HG02973 (cell line): ENCODE measurements at regions not wholly inside any gene's neighbourhood (a gene's known extent, or its start where the extent isn't known, plus 50 kb on each side); places are given as distances from the start of the nearest gene placed in this dataset.

Experiments
- ATAC-seq: cut with Tn5 transposase; IDR thresholded peaks from one replicate; pipeline ENCODE4 v1.9.1; 2021; ENCODE audit warnings: moderate library complexity; ENCODE audit not compliant: unreplicated experiment

- no peak for ATAC-seq
Observed at GRCh38 chr11:28726432-28726831, 618.2 kb downstream of the METTL15 start.

GRCh38 chr11:28715726-28716125 is 607.5 kb downstream of the METTL15 start:
- ATAC-seq: no peak

DNA sequence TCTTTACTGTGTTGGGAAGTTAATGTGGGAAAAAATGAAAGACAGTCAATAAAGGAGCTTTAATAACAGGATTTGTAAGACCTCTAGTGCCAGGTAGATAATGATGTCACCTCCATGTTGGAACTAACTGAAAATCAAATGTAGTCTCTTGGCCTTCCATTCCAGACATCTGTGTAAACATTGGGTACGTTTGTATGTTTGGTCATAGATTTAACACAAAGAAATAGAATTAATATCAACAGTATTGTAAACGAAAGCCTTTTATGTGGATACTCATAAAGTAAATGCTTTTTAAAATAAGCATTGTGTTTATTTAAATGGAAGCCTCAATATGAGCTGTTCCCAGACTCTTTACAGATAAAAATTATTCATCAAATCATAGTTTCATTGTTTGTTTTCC is 605.7 kb downstream of the METTL15 start:
- ATAC-seq: no peak

GRCh38 chr11:28708075-28708474 is 599.9 kb downstream of the METTL15 start:
- ATAC-seq: no peak

DNA sequence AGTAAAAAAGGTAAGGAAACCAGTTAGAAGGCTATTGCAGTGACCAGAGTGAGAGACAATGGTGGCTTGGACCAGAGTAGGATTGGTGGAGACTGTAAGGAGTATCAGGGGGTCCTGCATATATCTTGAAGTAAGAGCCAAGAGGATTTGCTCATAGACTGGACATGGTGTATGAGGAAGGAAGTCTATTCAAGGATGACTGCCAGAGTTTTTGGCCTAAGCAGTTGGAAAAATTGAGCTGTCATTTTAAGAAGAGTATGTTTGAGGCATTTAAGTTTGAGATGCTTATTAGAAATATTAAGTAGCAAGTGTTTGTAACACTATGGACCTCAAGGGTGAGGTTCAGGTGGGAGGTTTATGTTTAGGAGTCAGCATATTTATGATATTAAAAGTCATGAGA is 596.6 kb downstream of the METTL15 start:
- no peak for ATAC-seq

GRCh38 chr11:28703371-28703770 is 595.2 kb downstream of the METTL15 start:
- ATAC-seq: no peak

DNA sequence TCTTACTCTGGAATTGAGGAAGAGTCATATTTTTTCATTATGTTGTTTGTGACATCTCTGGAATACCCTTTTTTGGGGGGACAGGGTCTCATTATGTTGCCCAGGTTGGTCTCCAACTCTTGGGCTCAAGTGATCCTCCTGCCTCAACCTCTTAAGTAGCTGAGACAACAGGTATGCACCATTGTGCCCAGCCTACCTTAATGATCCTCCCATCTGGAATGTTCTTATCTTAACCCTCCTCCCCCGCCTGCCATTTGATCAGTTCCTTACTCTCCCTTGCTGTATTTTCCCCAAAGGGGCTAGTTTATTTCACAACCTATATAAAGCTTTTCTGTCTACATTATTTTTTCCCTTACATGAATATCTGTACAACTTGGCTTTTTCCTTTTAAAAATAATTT is 594.7 kb downstream of the METTL15 start:
- no peak for ATAC-seq

DNA sequence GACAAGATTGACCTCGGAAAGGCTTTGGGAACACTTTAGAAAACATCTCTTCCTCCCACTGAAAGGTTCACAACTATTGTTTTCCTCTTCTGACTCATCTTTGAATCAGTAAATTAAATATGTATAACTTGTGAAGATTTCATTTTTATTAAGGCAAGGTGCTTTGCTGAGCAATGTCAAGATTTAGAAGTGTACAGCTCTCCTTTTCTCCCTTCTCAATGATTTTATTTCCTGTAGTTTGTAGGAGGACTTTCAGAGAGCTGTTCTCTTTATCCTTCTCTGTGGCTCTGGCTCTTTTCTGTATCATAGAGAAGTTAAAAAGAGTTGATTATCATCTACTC is 594.2 kb downstream of the METTL15 start:
- no peak for ATAC-seq

DNA sequence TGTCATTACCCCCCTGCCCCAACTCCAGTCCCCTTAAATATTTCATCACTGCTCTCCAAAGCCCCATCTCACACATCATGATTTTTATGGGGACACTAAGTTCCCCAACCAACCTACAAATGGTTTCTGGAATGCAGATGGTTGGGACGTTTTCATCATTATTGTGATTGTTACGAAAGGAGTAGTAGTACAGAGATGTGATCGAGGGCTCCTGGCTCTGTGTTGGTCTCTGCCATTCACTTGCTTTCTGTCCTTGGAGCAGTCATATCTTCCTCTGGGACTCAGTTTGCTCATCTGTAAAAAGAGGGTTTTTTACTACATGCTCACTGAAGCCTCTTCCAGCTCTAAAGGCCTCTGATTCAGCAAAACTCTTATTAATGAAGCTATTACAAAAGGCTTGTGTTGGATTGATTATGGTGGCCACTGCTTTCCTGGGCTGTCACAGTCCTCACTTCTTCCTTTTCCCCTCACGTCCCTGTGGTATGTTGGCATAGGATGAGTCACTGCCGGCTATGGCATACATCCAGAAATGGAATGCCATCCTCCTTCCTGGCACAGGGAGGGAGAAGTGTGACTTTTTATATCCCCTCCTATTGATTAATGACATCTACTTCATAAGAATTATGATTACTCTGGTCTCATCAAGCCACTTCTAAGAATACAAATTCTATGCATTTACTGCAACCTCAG is 593.7 kb downstream of the METTL15 start:
- ATAC-seq: no peak

DNA sequence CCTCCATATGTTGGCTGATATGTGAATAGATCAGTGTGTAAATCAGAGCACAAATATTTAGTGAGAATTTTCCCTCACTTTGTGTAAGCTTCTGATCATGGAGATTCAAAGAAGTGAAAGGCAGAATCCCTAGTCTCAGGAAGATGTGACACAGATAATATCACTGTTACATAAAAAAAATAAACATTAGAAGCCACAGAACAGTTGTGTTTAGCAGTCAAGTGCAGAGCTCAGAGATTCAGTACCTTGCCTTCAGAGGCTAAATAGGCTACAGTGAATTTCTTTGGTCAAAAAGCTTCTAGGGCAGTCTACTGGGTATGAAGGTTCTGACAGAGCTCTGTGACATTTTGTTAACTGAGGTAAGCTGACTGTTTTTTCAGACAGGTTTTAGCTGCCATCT is 591.5 kb downstream of the METTL15 start:
- ATAC-seq: no peak

- no peak for ATAC-seq
Observed at GRCh38 chr11:28697920-28698827, 590.0 kb downstream of the METTL15 start.

DNA sequence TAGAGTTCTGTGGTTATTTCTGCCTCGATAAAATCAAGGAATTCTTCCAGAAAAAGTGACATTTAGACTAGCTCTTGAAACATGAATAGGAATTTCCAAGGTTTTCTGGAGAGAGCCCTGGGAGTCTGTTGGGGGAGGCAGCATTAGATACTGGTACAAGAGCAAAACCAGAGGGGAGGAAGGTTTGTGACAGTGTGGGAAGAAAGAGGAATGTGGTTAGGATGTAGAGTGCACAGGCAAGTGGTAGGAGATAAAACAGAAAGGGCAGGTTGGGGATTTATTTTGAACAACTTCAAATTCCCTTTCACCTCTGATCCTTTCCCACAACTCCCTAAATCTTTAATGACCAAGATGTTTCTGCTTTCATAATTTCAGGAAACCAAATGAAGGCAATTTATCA is 588.4 kb downstream of the METTL15 start:
- no peak for ATAC-seq

GRCh38 chr11:28690746-28691145 is 582.6 kb downstream of the METTL15 start:
- no peak for ATAC-seq

- no peak for ATAC-seq
Observed at GRCh38 chr11:28684011-28684586, 575.9 kb downstream of the METTL15 start.

GRCh38 chr11:28679795-28680468 is 571.7 kb downstream of the METTL15 start:
- no peak for ATAC-seq

- no peak for ATAC-seq
Observed at GRCh38 chr11:28677721-28678120, 569.5 kb downstream of the METTL15 start.

DNA sequence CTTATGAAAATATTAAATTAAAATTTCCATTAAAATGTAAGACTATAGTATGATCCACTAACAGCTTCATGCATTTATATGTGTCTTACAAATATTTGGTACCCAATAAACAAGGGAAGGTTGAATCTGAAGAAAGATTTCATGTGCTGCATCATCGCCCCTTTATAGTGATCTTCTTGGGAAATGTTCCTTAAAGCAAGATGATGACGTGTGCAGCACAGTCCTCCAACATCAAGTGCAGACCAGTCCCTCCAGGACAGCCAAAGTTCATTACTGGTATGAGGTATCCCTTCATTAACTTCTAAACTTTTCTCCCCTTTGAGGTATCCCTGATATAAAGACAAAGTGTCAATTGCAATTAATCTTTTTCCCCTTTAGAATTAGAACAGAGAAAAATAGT is 567.0 kb downstream of the METTL15 start:
- ATAC-seq: no peak

GRCh38 chr11:28674433-28675103 is 566.4 kb downstream of the METTL15 start:
- no peak for ATAC-seq

GRCh38 chr11:28673691-28674432 is 565.7 kb downstream of the METTL15 start:
- no peak for ATAC-seq

GRCh38 chr11:28671274-28671673 is 563.1 kb downstream of the METTL15 start:
- ATAC-seq: no peak
